Astrocyte (in vitro differentiated cells and primary cell): ENCODE measurements at regions not wholly inside any gene's neighbourhood (a gene's known extent, or its start where the extent isn't known, plus 50 kb on each side); places are given as distances from the start of the nearest gene placed in this dataset.

Source experiments
- DNase-seq: peaks from one replicate; pipeline ENCODE4 v3.0.0-alpha.2; 2010; ENCODE audit warnings: low read depth
- FAIRE-seq: peaks from 2 replicates; lab custom pipeline; 2011; peaks lifted over from hg19 to GRCh38; lab: Jason Lieb, UNC
- H2AFZ ChIP-seq: 2 replicates; pipeline ENCODE4 v1.6.0; 2012; ENCODE audit warnings: low read depth, low read length, inconsistent platforms
- H3K27ac ChIP-seq: 2 replicates; pipeline ENCODE4 v1.5.1; 2011; ENCODE audit warnings: low read depth, low read length, inconsistent platforms
- H3K27me3 ChIP-seq: 2 replicates; pipeline ENCODE4 v1.6.0; 2011; ENCODE audit warnings: low read length, inconsistent platforms; ENCODE audit not compliant: insufficient read depth
- H3K36me3 ChIP-seq: 2 replicates; pipeline ENCODE4 v1.5.1; 2011; ENCODE audit warnings: low read length, inconsistent platforms; ENCODE audit not compliant: insufficient read depth
- H3K4me1 ChIP-seq: 2 replicates; pipeline ENCODE4 v1.5.1; 2011; ENCODE audit warnings: low read length, inconsistent platforms; ENCODE audit not compliant: insufficient read depth
- H3K4me2 ChIP-seq: 2 replicates; pipeline ENCODE4 v1.6.0; 2012; ENCODE audit warnings: low read length, inconsistent platforms
- H3K4me3 ChIP-seq: 2 replicates; pipeline ENCODE4 v1.5.1; 2011; ENCODE audit warnings: low read depth, mild to moderate bottlenecking, low read length, inconsistent platforms; ENCODE audit not compliant: insufficient read depth
- H3K79me2 ChIP-seq: 2 replicates; pipeline ENCODE4 v1.6.0; 2012; ENCODE audit warnings: mild to moderate bottlenecking, low read length, inconsistent platforms; ENCODE audit not compliant: insufficient read depth
- H3K9ac ChIP-seq: 2 replicates; pipeline ENCODE4 v1.6.0; 2012; ENCODE audit warnings: mild to moderate bottlenecking, low read length, inconsistent platforms
- H3K9me3 ChIP-seq: 2 replicates; pipeline ENCODE4 v1.5.1; 2012; ENCODE audit warnings: low read depth, mild to moderate bottlenecking, low read length, inconsistent platforms; ENCODE audit not compliant: insufficient read depth
- H4K20me1 ChIP-seq: 2 replicates; pipeline ENCODE4 v1.6.0; 2012; ENCODE audit warnings: low read length, inconsistent platforms; ENCODE audit not compliant: insufficient read depth
- H3K27ac Mint-ChIP-seq: one replicate; pipeline ENCODE4 v1.8.0; 2021; ENCODE audit warnings: mild to moderate bottlenecking, mixed read lengths; ENCODE audit not compliant: unreplicated experiment
- H3K27me3 Mint-ChIP-seq: one replicate; pipeline ENCODE4 v1.8.0; 2021; ENCODE audit warnings: low read depth, mixed read lengths; ENCODE audit not compliant: unreplicated experiment
- H3K36me3 Mint-ChIP-seq: one replicate; pipeline ENCODE4 v1.8.0; 2021; ENCODE audit warnings: low read depth, mixed read lengths; ENCODE audit not compliant: unreplicated experiment
- H3K4me1 Mint-ChIP-seq: one replicate; pipeline ENCODE4 v1.8.0; 2021; ENCODE audit warnings: low read depth, mixed read lengths; ENCODE audit not compliant: unreplicated experiment
- H3K4me3 Mint-ChIP-seq: one replicate; pipeline ENCODE4 v1.8.0; 2021; ENCODE audit warnings: mild to moderate bottlenecking, moderate library complexity, mixed read lengths; ENCODE audit not compliant: unreplicated experiment
- H3K9me3 Mint-ChIP-seq: one replicate; pipeline ENCODE4 v1.8.0; 2021; ENCODE audit warnings: mild to moderate bottlenecking, mixed read lengths; ENCODE audit not compliant: unreplicated experiment
- CTCF ChIP-seq: IDR thresholded peaks from 2 replicates; pipeline ENCODE4 v1.5.1; 2011; ENCODE audit warnings: low read depth, mild to moderate bottlenecking, inconsistent platforms, low read length, moderate library complexity; ENCODE audit not compliant: insufficient read depth
- EZH2 ChIP-seq: IDR thresholded peaks from 2 replicates; pipeline ENCODE4 v1.6.1; 2012; ENCODE audit warnings: mild to moderate bottlenecking, low read length, inconsistent platforms; ENCODE audit not compliant: insufficient read depth

GRCh38 chr12:89173096-89173495 lies 179.2 kb downstream of the DUSP6 start:
- Histone ChIP-seq H3K79me2 (no peaks in the 10 kb centered on the region), H3K36me3 (no peaks in the 10 kb centered on the region), H3K4me2 (no peak overlapping the region), H4K20me1 (no peaks in the 10 kb centered on the region), H2AFZ (no peak overlapping the region), H3K9ac (no peak overlapping the region), H3K4me1 (no peaks in the 10 kb centered on the region), H3K27ac (no peak overlapping the region), H3K27me3 (no peaks in the 10 kb centered on the region), H3K4me3 (no peak overlapping the region), H3K9me3 (no peaks in the 10 kb centered on the region)
- H3K27ac Mint-ChIP-seq = no peak overlapping the region
- DNase-seq (no peak), FAIRE-seq (no peak)
- no peak for TF ChIP-seq CTCF
- no peaks in the 10 kb centered on the region for H3K4me1 Mint-ChIP-seq
- H3K27me3 Mint-ChIP-seq = no peaks in the 10 kb centered on the region
- H3K36me3 Mint-ChIP-seq = no peaks in the 10 kb centered on the region
- no peak overlapping the region for H3K4me3 Mint-ChIP-seq
- H3K9me3 Mint-ChIP-seq = no peaks in the 10 kb centered on the region

- H3K36me3 ChIP-seq = no peaks in the 10 kb centered on the region
- H3K4me3 ChIP-seq = no peak overlapping the region
- no peak overlapping the region for H3K27ac Mint-ChIP-seq
- H3K4me2 ChIP-seq = no peak overlapping the region
- no peak overlapping the region for H3K9ac ChIP-seq
- TF ChIP-seq EZH2 (no peak), CTCF (no peak)
- FAIRE-seq (no peak), DNase-seq (no peak)
- no peaks in the 10 kb centered on the region for H3K4me1 Mint-ChIP-seq
- no peak overlapping the region for H3K4me3 Mint-ChIP-seq
- no peaks in the 10 kb centered on the region for H4K20me1 ChIP-seq
- no peak overlapping the region for H3K27ac ChIP-seq
- H2AFZ ChIP-seq = no peak overlapping the region
- no peaks in the 10 kb centered on the region for H3K4me1 ChIP-seq
- H3K9me3 ChIP-seq = no peaks in the 10 kb centered on the region
- H3K36me3 Mint-ChIP-seq = no peaks in the 10 kb centered on the region
- H3K27me3 ChIP-seq = no peaks in the 10 kb centered on the region
- no peaks in the 10 kb centered on the region for H3K79me2 ChIP-seq
- H3K27me3 Mint-ChIP-seq = no peaks in the 10 kb centered on the region
- H3K9me3 Mint-ChIP-seq = no peaks in the 10 kb centered on the region
Observed at GRCh38 chr12:89172224-89172623, 180.1 kb downstream of the DUSP6 start.

GRCh38 chr12:89169321-89169720 lies 183.0 kb downstream of the DUSP6 start:
- DNase-seq = no peak
- H3K9me3 Mint-ChIP-seq = no peaks in the 10 kb centered on the region
- no peaks in the 10 kb centered on the region for H3K4me1 Mint-ChIP-seq
- peaks cover 9% of the 10 kb centered on the region for H3K4me1 ChIP-seq
- no peak overlapping the region for H3K27ac ChIP-seq
- H3K4me3 ChIP-seq = no peak overlapping the region
- H3K36me3 Mint-ChIP-seq = no peaks in the 10 kb centered on the region
- no peak overlapping the region for H2AFZ ChIP-seq
- no peaks in the 10 kb centered on the region for H4K20me1 ChIP-seq
- H3K9ac ChIP-seq = no peak overlapping the region
- H3K9me3 ChIP-seq = no peaks in the 10 kb centered on the region
- no peak overlapping the region for H3K4me2 ChIP-seq
- H3K4me3 Mint-ChIP-seq = no peak overlapping the region
- no peaks in the 10 kb centered on the region for H3K79me2 ChIP-seq
- FAIRE-seq = no peak
- no peaks in the 10 kb centered on the region for H3K27me3 ChIP-seq
- H3K36me3 ChIP-seq = no peaks in the 10 kb centered on the region
- TF ChIP-seq EZH2 = no peak
- TF ChIP-seq CTCF = no peak
- no peak overlapping the region for H3K27ac Mint-ChIP-seq
- H3K27me3 Mint-ChIP-seq = no peaks in the 10 kb centered on the region
